Smooth muscle cell (in vitro differentiated cells): ENCODE measurements at regions not wholly inside any gene's neighbourhood (a gene's known extent, or its start where the extent isn't known, plus 50 kb on each side); places are given as distances from the start of the nearest gene placed in this dataset.

Source experiments
- DNase-seq: peaks from one replicate; lab custom pipeline; 2025; ENCODE audit not compliant: unreplicated experiment; lab: John Stamatoyannopoulos, UW
- H2AFZ ChIP-seq: fragments of 200-600 bp; sonication (generic); 2 replicates; pipeline ENCODE4 v1.6.0; 2016; ENCODE audit warnings: antibody characterized with exemption, low read depth, mild to moderate bottlenecking
- H3F3A ChIP-seq: fragments of 200-600 bp; sonication (generic); 2 replicates; pipeline ENCODE4 v1.6.0; 2017; ENCODE audit warnings: antibody characterized with exemption, low read depth
- H3K27ac ChIP-seq: fragments of 200-600 bp; sonication (generic); 2 replicates; pipeline ENCODE4 v1.5.1; 2016; ENCODE audit warnings: low read depth, mild to moderate bottlenecking
- H3K27me3 ChIP-seq: fragments of 200-600 bp; sonication (generic); 2 replicates; pipeline ENCODE4 v1.6.1; 2016; ENCODE audit warnings: low read depth, mild to moderate bottlenecking
- H3K36me3 ChIP-seq: fragments of 200-600 bp; sonication (generic); 2 replicates; pipeline ENCODE4 v1.5.1; 2016; ENCODE audit warnings: low read depth
- H3K4me1 ChIP-seq: fragments of 200-600 bp; sonication (generic); 2 replicates; pipeline ENCODE4 v1.5.1; 2016; ENCODE audit warnings: low read depth
- H3K4me2 ChIP-seq: fragments of 200-600 bp; sonication (generic); 2 replicates; pipeline ENCODE4 v1.6.0; 2016; ENCODE audit warnings: mild to moderate bottlenecking
- H3K4me3 ChIP-seq: fragments of 200-600 bp; sonication (generic); 2 replicates; pipeline ENCODE4 v1.5.1; 2016; ENCODE audit warnings: mild to moderate bottlenecking
- H3K79me2 ChIP-seq: fragments of 200-600 bp; sonication (generic); 2 replicates; pipeline ENCODE4 v1.6.0; 2016; ENCODE audit warnings: low read depth, mild to moderate bottlenecking
- H3K9ac ChIP-seq: fragments of 200-600 bp; sonication (generic); 2 replicates; pipeline ENCODE4 v1.6.0; 2016; ENCODE audit warnings: low read depth
- H3K9me3 ChIP-seq: fragments of 200-600 bp; sonication (generic); replicated peaks from 2 replicates; pipeline ENCODE4 v1.5.1; 2016; ENCODE audit warnings: low read depth
- H4K20me1 ChIP-seq: fragments of 200-600 bp; sonication (generic); 2 replicates; pipeline ENCODE4 v1.6.0; 2016; ENCODE audit warnings: low read depth
- CTCF ChIP-seq: fragments of 200-600 bp; sonication (generic); IDR thresholded peaks from 2 replicates; pipeline ENCODE4 v1.5.1; 2017; ENCODE audit warnings: borderline replicate concordance, mild to moderate bottlenecking, antibody characterized with exemption; ENCODE audit not compliant: insufficient read depth, poor library complexity, severe bottlenecking
- WGBS: methylation state at CpG from one replicate; pipeline ENCODE4 v1.1.7; 2016; ENCODE audit warnings: low lambda C conversion rate; 5-methylcytosine and 5-hydroxymethylcytosine counted together

- no peak overlapping the region for H3K4me3 ChIP-seq
- peaks cover 4% of the 10 kb centered on the region for H3K9me3 ChIP-seq
- no peak for TF ChIP-seq CTCF
- 82% methylated on average over 3 of the region's 3 CpGs for WGBS
- no peak overlapping the region for H2AFZ ChIP-seq
- no peaks in the 10 kb centered on the region for H3K79me2 ChIP-seq
- H3K9ac ChIP-seq: no peak overlapping the region
- H3K4me1 ChIP-seq: no peaks in the 10 kb centered on the region
- DNase-seq: no peak
- no peaks in the 10 kb centered on the region for H3K36me3 ChIP-seq
- H3K4me2 ChIP-seq: no peak overlapping the region
- no peaks in the 10 kb centered on the region for H3F3A ChIP-seq
- H3K27ac ChIP-seq: no peak overlapping the region
- H4K20me1 ChIP-seq: no peaks in the 10 kb centered on the region
- H3K27me3 ChIP-seq: no peaks in the 10 kb centered on the region
These were observed 1486.6 kb downstream of the PCDH7 start for GRCh38 chr4:32206756-32207155.

GRCh38 chr4:32207456-32207855, 1487.3 kb downstream of the PCDH7 start:
- H3K4me2 ChIP-seq: no peak overlapping the region
- no peaks in the 10 kb centered on the region for H3K4me1 ChIP-seq
- no peaks in the 10 kb centered on the region for H3F3A ChIP-seq
- TF ChIP-seq CTCF: no peak
- peaks cover 4% of the 10 kb centered on the region for H3K9me3 ChIP-seq
- no peak overlapping the region for H2AFZ ChIP-seq
- DNase-seq: no peak
- H3K27me3 ChIP-seq: no peaks in the 10 kb centered on the region
- H3K79me2 ChIP-seq: no peaks in the 10 kb centered on the region
- no peak overlapping the region for H3K4me3 ChIP-seq
- H4K20me1 ChIP-seq: no peaks in the 10 kb centered on the region
- no peak overlapping the region for H3K27ac ChIP-seq
- no peak overlapping the region for H3K9ac ChIP-seq
- H3K36me3 ChIP-seq: no peaks in the 10 kb centered on the region

- Histone ChIP-seq H2AFZ (no peak overlapping the region), H3K4me3 (no peak overlapping the region), H4K20me1 (no peaks in the 10 kb centered on the region), H3K36me3 (no peaks in the 10 kb centered on the region), H3K79me2 (no peaks in the 10 kb centered on the region), H3K27ac (no peak overlapping the region), H3K4me2 (no peak overlapping the region), H3F3A (no peaks in the 10 kb centered on the region), H3K27me3 (no peaks in the 10 kb centered on the region), H3K4me1 (no peaks in the 10 kb centered on the region), H3K9me3 (no peaks in the 10 kb centered on the region), H3K9ac (no peak overlapping the region)
- no peak for DNase-seq
- 96% methylated on average over 10 of the region's 10 CpGs for WGBS
- no peak for TF ChIP-seq CTCF
These were observed 1495.1 kb downstream of the PCDH7 start for GRCh38 chr4:32215277-32215676.

- 91% methylated on average over 9 of the region's 9 CpGs for WGBS
- DNase-seq: no peak
- Histone ChIP-seq H3K79me2 (no peaks in the 10 kb centered on the region), H4K20me1 (no peaks in the 10 kb centered on the region), H3K27me3 (no peaks in the 10 kb centered on the region), H3K9ac (no peak overlapping the region), H2AFZ (no peak overlapping the region), H3K27ac (no peak overlapping the region), H3K4me2 (no peak overlapping the region), H3K36me3 (no peaks in the 10 kb centered on the region), H3F3A (no peaks in the 10 kb centered on the region), H3K4me3 (no peak overlapping the region), H3K9me3 (no peaks in the 10 kb centered on the region), H3K4me1 (no peaks in the 10 kb centered on the region)
- TF ChIP-seq CTCF: no peak
These were observed 1496.3 kb downstream of the PCDH7 start for GRCh38 chr4:32216502-32216901.
